Stomach (tissue), 4 donors: ENCODE measurements at regions not wholly inside any gene's neighbourhood (a gene's known extent, or its start where the extent isn't known, plus 50 kb on each side); places are given as distances from the start of the nearest gene placed in this dataset.
"Not testable (repeated sequence)": the region's sequence is repeated elsewhere in the genome, so short reads cannot be mapped to it uniquely, and the experiment has no call there.

Source experiments
- EP300 ChIP-seq: sonication (generic); formaldehyde crosslinking; IDR thresholded peaks from one replicate; pipeline ENCODE4 v1.6.1; 2017; ENCODE audit warnings: antibody characterized with exemption
- POLR2A ChIP-seq, 4 donors: fragments of 450-650 bp; IDR thresholded peaks; one replicate each; pipeline ENCODE4 v1.6.1; 2016; ENCODE audit warnings: antibody characterized with exemption in 4 of 4, control low read depth in 2 of 4, mild to moderate bottlenecking in 1 of 4, moderate library complexity in 1 of 4
- TF ChIP-seq, protein P1 (sequence below), 7 experiments: fragments of 450-650 bp in 4 of 7; fragments of 200-600 bp in 3 of 7; sonication (generic) in 3 of 7; IDR thresholded peaks; one replicate each; pipeline ENCODE4 v1.5.1; 2016 to 2019; ENCODE audit warnings: antibody characterized with exemption in 7 of 7, control low read depth in 2 of 7, mild to moderate bottlenecking in 1 of 7

DNA sequence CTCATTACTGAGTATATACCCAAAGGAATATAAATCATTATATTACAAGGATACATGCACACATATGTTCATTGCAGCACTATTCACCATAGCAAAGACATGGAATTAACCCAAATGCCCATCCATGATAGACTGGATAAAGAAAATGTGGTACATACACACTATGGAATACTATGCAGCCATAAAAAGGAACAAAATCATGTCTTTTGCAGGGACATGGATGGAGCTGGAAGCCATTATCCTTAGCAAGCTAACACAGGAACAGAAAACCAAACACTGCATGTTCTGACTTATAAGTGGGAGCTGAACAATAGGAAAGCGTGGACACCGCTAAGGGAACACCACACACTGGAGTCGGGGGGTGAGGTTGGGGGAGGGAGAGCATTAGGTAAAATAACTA, 236.7 kb upstream of the NFIA start:
- TF ChIP-seq, protein P1, sequence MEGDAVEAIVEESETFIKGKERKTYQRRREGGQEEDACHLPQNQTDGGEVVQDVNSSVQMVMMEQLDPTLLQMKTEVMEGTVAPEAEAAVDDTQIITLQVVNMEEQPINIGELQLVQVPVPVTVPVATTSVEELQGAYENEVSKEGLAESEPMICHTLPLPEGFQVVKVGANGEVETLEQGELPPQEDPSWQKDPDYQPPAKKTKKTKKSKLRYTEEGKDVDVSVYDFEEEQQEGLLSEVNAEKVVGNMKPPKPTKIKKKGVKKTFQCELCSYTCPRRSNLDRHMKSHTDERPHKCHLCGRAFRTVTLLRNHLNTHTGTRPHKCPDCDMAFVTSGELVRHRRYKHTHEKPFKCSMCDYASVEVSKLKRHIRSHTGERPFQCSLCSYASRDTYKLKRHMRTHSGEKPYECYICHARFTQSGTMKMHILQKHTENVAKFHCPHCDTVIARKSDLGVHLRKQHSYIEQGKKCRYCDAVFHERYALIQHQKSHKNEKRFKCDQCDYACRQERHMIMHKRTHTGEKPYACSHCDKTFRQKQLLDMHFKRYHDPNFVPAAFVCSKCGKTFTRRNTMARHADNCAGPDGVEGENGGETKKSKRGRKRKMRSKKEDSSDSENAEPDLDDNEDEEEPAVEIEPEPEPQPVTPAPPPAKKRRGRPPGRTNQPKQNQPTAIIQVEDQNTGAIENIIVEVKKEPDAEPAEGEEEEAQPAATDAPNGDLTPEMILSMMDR (IDR thresholded peaks at IDR 0.05): not testable (repeated sequence)
- not testable (repeated sequence) for TF ChIP-seq POLR2A (IDR thresholded peaks at IDR 0.05); EP300
